HG03025 (cell line): ENCODE measurements at regions not wholly inside any gene's neighbourhood (a gene's known extent, or its start where the extent isn't known, plus 50 kb on each side); places are given as distances from the start of the nearest gene placed in this dataset.
"Not testable (repeated sequence)": the region's sequence is repeated elsewhere in the genome, so short reads cannot be mapped to it uniquely, and the experiment has no call there.

Experiments
- ATAC-seq: cut with Tn5 transposase; IDR thresholded peaks from one replicate; pipeline ENCODE4 v1.9.1; 2021; ENCODE audit warnings: mild to moderate bottlenecking, moderate library complexity; ENCODE audit not compliant: unreplicated experiment, low FRiP score

DNA sequence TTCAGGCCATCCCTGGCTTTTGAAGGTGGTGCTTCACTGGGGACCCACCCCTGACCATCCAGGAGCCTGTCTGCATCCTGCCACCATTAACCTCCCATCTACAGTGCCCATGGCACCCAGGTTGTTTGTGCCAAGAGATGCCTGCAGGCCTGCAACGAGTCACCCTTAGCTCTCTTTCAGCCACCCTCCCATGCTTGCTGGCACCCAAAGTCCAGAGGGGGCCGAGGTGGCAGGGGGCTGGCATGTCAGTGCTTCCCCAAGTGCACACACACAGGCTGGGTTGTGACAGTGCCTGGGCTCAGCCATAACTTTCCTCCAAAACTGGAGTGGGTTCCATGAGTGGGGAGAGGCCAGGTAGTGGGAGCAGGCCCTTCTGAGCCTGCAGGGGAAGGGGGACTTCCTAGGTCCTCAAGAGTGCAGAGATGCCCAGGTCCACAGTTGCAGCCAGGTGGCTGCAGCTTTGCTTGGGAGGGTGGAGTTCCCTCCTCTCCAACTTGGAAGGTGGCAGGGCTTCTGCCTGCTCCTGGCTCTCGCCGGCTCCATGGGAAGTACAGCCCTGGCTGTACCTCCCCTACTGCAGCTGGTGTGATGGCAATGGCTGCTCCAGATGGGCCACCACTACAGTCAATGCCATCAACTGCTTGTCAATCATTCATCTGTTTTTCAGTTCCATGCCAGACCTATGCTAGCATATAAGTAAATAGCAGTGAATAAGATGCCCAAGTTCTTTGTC, 235.9 kb upstream of the GIMD1 start:
- ATAC-seq: no peak

DNA sequence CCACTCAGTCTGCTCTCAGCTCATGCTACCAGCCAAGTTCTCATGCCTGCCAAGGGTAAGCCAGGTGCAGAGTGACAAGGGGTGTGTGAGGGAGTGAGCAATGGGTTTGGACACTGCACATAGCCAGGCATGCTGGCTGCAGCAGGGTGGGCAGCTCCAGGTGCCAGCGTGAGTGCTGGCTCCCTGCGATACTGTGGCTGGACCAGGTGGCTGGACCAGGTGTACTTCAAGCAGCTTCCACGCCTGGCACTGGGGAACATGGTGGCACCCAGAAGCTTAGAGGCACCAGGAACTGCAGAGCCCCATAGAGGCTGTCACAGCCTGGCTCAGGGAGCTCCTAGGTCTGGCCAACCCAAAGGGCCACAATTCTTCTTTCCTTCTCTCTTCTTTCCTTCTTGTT, 234.9 kb upstream of the GIMD1 start:
- ATAC-seq: no peak

DNA sequence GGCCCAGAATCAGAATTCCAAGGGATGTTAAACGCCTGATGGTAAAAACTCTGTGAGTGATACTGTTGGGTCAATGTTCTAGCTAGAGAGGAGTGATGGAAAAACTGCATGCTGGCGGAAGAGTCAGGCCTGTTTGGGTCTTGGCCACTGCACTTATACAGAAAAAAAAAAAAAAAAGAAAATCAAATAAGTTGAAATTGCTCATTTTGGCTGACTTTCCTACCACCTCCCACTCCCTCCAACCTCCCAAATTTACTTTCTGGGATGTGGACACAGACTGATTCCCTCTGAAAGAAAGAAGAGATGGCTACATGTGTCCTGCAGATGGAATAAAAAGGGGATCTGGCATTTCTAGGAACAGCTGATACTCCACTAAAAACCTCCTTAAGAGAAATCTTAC, 234.1 kb upstream of the GIMD1 start:
- ATAC-seq: no peak

DNA sequence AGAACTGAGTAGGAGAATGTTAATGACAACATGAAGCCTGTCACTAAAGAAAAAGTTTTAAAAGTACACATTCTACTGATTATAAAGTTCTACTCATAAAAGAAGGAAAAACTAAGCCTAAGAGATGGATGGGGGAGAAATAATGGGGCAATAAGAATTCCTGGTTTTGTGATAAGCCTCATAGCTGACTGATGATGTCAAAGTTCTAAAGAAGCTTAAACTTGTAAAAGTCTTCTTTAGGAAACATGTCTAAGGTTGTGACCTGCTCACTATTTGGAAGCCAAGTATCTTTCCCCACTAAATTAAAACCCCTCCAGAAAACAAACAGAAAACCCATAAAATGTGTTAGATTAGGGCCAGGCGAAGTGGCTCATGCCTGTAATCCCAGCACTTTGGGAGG, 232.9 kb upstream of the GIMD1 start:
- ATAC-seq: no peak

DNA sequence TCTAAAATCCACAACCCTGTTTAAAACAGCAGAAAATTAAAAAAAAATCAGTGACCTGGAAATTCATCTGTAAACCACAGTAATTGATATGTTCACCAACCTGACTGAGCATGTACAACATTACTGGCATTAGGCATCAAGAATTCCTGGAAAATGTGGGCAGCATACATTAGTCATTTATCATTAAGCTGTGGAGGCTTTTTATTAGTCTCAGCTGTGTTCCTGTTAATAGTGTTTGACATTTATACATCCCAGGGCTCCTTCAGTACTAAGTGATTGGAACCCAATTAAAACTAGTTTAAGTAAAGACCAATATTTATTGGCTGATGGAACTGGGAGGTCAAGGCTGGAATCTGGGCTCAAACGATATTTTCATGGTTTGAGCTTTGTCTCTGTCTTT, 227.3 kb upstream of the GIMD1 start:
- no peak for ATAC-seq

DNA sequence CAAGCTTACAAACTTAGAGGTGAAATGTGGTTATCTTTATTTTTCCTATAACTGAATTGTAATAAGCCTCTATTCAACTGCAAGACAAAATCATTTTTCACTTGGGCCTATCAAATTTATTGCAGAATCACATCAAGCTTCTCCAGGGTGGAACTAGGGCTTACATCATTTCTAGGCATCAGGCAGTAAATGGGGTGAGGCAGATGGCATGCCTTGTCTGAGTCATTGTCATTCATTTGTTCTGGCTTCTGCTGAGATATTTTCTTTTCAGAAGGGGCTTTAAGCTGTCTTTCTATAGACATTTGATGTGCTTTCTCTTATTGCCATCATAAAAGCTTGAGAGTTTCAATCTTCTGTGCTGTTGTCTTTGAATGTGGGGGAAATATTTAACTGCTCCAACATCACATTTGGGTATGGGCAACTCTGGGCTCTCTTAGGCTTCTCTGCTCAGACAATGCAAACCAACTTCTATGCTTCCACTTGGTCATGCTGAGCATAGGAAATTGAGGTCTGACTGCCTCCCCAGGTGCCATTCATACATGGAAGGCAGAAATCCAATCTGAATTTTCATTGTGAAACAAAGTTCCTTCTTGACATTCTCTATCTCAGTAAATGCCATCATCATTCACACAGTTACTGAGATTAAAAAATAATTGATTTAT, 225.8 kb upstream of the GIMD1 start:
- ATAC-seq: no peak

DNA sequence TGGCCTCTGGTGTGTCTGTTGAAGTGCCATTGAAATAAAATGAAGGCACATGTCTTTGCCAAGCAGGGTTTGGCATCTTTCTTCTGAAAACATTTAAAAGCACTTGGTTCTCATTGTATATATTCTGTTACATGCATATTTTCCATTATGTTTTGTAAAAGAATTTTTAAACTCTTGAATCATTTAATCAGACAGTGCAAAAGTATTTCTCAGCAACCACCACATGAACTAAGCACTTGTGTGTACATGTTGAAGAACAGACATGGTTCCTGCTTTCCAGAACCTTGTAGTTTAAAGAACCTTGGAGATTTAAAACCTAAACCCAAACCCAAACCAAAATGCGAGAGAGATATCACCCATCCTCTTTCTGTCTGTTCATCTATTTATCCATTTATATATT, 220.3 kb upstream of the GIMD1 start:
- no peak for ATAC-seq

DNA sequence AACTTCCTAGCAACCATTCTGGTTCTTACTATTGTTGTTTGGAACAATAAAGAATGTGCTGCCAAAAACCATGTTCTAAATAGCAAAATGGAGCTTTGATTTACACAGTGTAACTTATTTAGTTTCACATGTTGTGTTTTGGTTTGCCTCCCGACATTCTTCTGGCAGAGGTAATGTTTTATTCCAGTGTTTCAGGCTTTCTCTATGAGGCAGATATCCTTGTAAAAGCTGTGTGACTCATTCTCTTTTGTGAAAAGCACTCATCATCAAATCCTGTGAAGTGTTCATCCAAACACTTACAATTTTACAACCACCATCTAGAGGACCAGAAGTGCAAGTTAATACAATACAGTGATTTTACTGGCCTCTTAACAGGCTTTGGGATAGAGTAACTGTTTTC, 219.0 kb upstream of the GIMD1 start:
- no peak for ATAC-seq

DNA sequence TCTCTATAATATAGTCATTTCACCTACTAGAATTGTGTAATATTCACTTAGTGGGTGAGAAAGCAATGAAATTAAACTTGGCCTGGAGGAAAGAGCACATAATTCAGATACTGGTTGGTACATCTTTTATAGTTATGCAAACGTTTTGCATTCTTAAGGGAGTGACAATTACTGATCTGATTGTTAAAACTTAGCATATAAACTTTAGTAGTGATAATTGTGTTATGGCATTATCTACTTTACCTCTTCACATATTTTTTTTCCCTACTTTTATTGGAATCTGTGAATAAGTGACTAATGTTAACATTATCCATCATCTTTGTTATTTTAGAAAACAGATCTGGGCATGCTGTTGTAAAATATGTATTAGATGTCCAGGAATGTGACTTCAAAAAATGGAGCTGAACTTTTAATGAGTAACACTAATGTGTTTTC, 217.4 kb upstream of the GIMD1 start:
- ATAC-seq: no peak

DNA sequence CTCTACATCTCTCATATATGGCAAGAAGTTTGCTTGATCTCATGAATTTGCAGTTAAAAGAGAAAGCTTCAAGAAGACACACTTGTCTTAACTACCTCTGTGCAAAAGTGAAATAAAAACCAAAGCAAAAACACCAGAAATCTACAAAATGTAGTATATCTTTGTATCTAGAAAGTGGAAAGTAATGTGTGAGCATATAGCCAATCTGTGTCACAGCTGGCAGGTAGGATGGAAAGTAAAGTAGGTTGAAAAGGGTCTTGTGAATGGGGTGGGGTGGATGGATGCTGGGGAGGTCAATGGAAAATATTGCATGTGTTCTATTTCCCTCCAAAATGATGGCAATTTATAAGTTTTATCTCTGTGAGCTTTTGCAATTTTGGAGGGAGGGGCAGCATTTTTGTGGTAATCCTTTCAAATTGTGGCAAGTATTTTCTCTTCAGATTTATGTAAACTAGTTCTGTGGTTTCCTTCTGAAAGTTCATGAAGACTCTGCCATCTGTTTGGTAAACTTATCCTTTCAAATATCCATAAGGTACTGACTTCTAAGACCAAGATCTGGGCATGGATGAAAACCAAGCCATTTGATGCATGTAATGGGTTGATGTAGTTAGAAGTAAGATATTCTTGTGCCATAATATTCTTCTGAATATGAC, 215.9 kb upstream of the GIMD1 start:
- ATAC-seq: no peak

DNA sequence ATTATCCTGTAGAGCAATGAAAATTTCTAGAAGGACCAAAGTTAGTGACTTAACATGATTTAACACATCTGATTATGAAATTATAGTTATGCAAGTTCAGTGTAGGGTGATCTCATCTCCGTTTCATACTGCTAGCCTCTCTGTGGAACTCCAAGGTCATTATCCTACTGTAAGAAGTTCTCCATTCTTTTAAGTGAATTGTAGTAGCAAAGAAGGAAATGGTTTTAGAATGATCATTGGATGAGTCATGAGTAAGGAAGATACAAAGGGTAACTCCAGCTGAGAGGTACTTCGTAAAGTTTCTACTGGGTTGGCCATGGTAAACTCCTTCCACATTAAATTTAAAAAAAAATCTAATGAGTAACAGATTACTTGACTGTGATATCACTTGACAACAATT, 215.0 kb upstream of the GIMD1 start:
- ATAC-seq: no peak

DNA sequence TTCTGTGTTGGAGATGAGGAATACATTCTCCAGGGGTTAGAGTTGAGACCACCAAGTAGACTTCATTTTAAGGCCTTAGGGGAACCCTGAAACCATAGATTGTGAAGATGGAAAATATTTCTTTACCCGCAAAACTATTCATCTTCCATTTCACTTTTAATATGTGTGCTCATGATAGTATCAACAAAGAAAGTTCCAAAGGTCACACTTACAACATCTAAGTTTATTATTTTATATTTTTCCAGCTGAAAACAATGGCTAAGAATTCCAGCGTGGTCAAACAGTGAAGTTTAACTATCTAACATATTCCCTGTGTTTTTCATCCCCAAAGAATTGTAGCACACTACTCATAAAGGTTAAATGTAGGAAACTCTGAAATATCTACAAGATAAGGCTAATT, 214.5 kb upstream of the GIMD1 start:
- ATAC-seq: no peak

DNA sequence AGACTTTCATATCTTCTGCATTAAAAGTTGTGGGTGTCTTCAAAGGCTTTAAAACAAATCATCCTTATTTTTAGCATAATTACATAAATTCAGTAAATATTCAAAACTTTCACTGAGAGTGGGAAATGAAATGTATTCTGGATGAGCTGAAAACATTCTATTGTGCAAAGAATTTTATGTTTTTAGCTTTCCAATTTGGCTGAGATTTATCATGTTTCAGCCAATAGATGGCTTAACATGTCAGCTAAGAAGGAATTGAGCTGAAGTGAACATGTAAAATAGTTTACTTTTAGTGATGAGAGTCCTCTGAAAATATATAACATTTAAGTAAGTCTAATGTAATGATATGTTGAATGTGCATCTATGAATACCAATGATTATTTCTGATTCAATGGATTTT, 213.5 kb upstream of the GIMD1 start:
- no peak for ATAC-seq

DNA sequence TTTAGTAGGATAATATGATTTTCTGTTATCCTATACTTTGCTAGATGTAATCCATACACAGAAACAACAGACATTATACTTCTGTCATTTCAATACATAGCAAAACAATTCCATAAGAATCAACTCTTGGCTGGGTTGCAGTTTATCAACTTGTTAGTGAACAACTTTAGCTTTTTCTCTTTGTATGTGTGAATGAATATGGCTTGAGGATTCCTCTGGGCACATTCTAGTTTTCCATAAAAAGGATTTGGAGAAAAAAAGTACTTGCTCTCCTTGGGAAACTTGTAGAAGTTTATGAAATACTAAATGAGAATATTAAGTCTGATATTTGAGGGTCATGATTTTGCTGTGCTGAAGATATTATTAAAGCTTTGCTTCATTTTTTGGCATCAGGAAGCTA, 210.7 kb upstream of the GIMD1 start:
- ATAC-seq: no peak

DNA sequence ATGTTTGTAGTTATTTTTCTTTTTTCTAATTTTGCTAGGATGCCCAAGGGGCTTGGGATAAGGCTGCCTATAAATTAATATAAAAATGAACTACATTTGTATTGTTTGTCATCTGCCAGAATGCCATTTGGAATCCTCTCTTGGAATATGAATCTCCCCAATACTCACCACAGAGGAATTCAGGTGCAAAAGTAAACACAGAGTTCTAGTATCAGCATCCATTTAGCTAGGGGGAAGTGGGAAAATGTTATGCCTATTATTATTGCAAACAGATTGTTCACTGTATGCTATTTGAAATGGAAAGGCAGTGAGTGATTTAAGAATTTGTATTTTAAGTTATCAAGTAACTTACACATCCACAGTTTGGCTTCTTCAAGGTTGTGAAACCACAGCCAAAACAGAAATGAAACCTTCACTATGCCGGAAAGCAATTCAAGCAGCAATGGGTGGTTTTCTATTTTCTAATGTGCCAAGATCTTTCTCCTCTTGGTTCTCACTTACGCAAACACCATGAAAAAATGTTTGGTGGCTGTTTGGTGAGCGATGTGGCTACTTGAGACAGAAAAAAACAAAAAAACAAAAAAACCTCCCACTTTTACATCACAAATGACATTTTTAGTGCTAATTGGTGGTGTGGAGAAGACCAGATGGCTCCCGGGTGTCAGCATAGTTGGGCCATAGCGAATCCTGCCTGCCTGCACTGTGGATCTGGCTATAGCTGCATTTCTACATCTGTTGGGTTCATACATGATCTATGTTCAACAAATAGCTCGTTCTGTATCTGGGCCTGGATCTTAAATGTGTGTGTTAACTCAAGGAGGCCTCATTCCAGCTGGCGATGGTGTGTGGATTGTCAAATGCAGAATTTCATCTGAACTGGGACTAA, 200.8 kb upstream of the GIMD1 start:
- no peak for ATAC-seq

DNA sequence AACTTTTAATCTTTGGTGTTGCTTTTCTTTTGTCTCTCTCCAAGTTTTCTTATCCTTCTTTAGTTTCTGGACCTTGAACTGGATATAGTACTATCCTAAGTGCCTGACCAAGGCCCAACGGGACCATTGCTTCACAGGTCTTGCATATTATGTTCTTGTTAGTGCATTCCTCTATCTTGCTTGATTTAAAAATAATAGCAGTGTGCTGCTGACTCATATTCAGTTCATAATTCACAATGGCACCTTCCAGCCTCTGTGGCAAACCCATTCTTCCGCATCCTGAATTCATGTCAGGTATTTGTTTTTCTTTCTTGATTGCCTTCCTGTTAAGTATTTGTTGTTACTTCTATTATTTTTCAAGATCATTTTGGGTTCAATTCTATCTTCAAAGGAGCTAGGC, 197.1 kb upstream of the GIMD1 start:
- no peak for ATAC-seq

DNA sequence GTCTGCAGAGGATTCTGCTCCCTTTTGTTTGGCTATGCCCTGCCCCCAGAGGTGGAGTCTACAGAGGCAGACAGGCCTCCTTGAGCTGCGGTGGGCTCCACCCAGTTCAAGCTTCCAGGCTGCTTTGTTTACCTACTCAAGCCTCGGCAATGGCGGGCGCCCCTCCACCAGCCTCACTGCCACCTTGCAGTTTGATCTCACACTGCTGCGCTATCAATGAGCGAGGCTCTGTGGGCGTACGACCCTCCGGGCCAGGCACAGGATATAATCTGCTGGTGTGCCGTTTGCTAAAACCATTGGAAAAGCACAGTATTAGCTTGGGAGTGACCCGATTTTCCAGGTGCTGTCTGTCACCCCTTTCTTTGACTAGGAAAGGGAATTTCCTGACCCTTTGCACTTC, 195.1 kb upstream of the GIMD1 start:
- ATAC-seq: not testable (repeated sequence)

DNA sequence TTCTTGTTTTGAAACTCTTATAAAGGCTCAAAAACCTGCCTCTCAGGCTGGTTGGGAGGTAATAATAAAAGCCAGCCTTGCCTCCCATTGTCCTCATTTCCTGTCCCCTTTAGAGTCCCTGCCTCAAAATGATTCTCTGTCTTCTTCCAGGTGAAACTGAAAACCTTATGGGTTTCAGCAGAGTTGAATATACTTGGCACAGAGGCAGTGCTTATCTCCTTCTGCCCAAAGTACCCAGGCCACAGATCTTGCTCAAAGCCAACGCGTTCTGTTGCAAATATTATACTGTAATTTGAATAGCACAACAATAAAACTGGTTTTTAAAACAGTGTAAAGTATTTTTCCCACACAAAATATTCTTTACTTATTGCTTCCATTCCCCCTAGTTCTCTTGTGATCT, 183.1 kb upstream of the GIMD1 start:
- no peak for ATAC-seq

DNA sequence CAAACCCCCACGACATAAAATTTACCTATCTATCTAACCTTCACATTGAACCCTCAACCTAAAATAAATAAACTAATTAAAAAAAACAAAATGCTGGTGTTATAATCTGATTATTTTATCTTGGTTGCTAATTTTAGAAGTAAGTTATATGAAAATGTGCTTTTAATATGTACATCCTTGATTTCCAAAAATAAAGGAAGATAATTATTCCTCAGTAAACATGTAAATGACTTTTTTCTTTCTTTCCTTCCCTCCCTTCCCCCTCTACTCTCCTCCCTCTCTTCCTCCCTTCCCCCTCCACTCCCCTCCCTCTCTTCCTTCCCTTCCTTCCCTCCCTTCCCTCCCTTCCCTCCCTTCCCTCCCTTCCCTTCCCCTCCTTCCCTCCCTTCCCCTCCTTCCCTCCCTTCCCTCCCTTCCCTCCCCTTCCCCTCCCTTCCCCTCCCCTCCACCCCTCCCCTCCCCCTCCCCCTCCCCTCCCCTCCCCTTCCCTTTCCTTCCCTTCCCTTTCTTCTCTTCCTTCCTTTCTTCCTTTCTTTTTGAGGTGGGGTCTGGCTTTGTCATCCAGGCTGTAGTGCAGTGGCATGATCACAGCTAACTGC, 180.0 kb upstream of the GIMD1 start:
- ATAC-seq: no peak

DNA sequence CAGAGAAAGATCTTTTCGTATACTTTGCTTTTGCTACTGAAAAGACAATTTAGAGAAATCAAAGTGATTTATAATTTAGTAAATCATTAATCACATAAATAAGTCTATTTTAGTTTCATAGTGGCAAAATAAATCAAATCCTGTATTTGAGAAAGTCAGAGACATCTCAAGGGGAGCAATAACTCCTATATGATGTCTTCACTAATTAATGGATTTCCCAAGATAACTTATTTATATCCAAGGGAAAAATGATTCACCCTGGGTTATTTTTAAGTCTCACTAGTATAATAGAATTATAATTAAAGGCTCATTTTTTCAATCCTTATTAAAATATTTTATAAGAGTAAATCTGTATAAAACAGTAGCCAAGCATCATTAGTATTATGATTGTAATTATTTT, 177.8 kb upstream of the GIMD1 start:
- no peak for ATAC-seq

DNA sequence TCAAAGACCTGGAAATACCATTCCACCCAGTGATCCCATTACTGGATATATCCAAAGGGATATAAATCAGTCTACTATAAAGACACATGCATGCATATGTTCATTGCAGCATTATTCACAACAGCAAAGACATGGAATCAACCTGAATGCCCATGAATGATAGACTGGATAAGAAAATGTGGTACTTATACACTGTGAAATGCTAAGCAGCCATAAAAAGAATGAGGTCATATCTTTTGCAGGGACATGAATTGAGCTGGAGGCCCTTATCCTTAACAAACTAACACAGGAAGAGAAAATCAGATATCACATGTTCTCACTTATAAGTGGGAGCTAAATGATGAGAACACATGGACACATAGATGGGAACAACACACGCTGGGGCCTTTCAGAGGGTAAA, 174.0 kb upstream of the GIMD1 start:
- not testable (repeated sequence) for ATAC-seq
